HG03558 (cell line): ENCODE measurements at regions not wholly inside any gene's neighbourhood (a gene's known extent, or its start where the extent isn't known, plus 50 kb on each side); places are given as distances from the start of the nearest gene placed in this dataset.

Experiments used
- ATAC-seq: cut with Tn5 transposase; IDR thresholded peaks from one replicate; pipeline ENCODE4 v1.9.1; 2021; ENCODE audit warnings: moderate number of reproducible peaks; ENCODE audit not compliant: unreplicated experiment; ENCODE audit errors: extremely low read depth

- ATAC-seq = no peak
Measured at GRCh38 chr9:14031810-14032209, 282.1 kb downstream of the NFIB start.

- no peak for ATAC-seq
Measured at GRCh38 chr9:14031060-14031414, 282.9 kb downstream of the NFIB start.

- no peak for ATAC-seq
Measured at GRCh38 chr9:14030375-14031059, 283.4 kb downstream of the NFIB start.

GRCh38 chr9:14029806-14030374, 284.1 kb downstream of the NFIB start:
- no peak for ATAC-seq

GRCh38 chr9:14027116-14027800, 286.7 kb downstream of the NFIB start:
- ATAC-seq = no peak

GRCh38 chr9:14025741-14026140, 288.2 kb downstream of the NFIB start:
- ATAC-seq = no peak

GRCh38 chr9:14023285-14023684, 290.7 kb downstream of the NFIB start:
- no peak for ATAC-seq

- no peak for ATAC-seq
Measured at GRCh38 chr9:14021871-14022525, 291.9 kb downstream of the NFIB start.

- no peak for ATAC-seq
Measured at GRCh38 chr9:14018081-14018480, 295.9 kb downstream of the NFIB start.

GRCh38 chr9:14014744-14015143, 299.2 kb downstream of the NFIB start:
- no peak for ATAC-seq

GRCh38 chr9:14014218-14014617, 299.7 kb downstream of the NFIB start:
- ATAC-seq = no peak

- ATAC-seq = no peak
Measured at GRCh38 chr9:14011799-14012560, 302.0 kb downstream of the NFIB start.

- ATAC-seq = no peak
Measured at GRCh38 chr9:14007190-14007769, 306.7 kb downstream of the NFIB start.

GRCh38 chr9:14006386-14007187, 307.4 kb downstream of the NFIB start:
- ATAC-seq = no peak

GRCh38 chr9:14004110-14004509, 309.8 kb downstream of the NFIB start:
- ATAC-seq = no peak

GRCh38 chr9:13994240-13994639, 319.7 kb downstream of the NFIB start:
- no peak for ATAC-seq

- no peak for ATAC-seq
Measured at GRCh38 chr9:13993632-13994185, 320.2 kb downstream of the NFIB start.

- ATAC-seq = no peak
Measured at GRCh38 chr9:13992138-13993088, 321.5 kb downstream of the NFIB start.
